T-cell (primary cell): ENCODE measurements at regions not wholly inside any gene's neighbourhood (a gene's known extent, or its start where the extent isn't known, plus 50 kb on each side); places are given as distances from the start of the nearest gene placed in this dataset.
"Not testable (repeated sequence)": the region's sequence is repeated elsewhere in the genome, so short reads cannot be mapped to it uniquely, and the experiment has no call there.

Experiments
- ATAC-seq, 4 experiments: fragments of 200-7000 bp in 3 of 4; fragments of 150-1000 bp in 1 of 4; cut with Tn5 transposase; replicated peaks in 1 of 4; 1 replicate in 3 of 4; 2 replicates in 1 of 4; pipeline ENCODE4 v1.10.0; 2021; ENCODE audit warnings: moderate library complexity in 3 of 4, mild to moderate bottlenecking in 2 of 4, moderate number of reproducible peaks in 1 of 4
- CTCF ChIA-PET, 2 donors: fragments of 300-600 bp; sonication (Branson Sonifier 250); formaldehyde crosslinking; loops; one replicate each; lab custom pipeline; 2022; ENCODE audit warnings: antibody characterized with exemption in 2 of 2; lab: Charles Lee
- POLR2A ChIA-PET, 2 donors: fragments of 300-600 bp; sonication (Branson Sonifier 250); formaldehyde crosslinking; loops; one replicate each; lab custom pipeline; 2022; ENCODE audit warnings: antibody characterized with exemption in 2 of 2; lab: Charles Lee
- DNase-seq, 35 experiments: peaks; one replicate each; pipeline versions ENCODE4 v3.0.0 to v3.0.0-alpha.2; 2013 to 2023
- H3K27ac ChIP-seq: one replicate; pipeline ENCODE4 v1.5.1; 2013; ENCODE audit warnings: low read length
- H3K27me3 ChIP-seq, 2 experiments: replicated peaks in 1 of 2; 1 replicate in 1 of 2; 2 replicates in 1 of 2; pipeline versions ENCODE4 v1.6.1 to v1.7.0; 2013; ENCODE audit warnings: low read length in 1 of 2, mixed read lengths in 1 of 2; ENCODE audit not compliant: control insufficient read depth in 2 of 2, insufficient read depth in 2 of 2; ENCODE audit errors: extremely low read depth in 1 of 2
- H3K36me3 ChIP-seq, 2 donors: 1 replicate in 1 of 2; 2 replicates in 1 of 2; pipeline versions ENCODE4 v1.6.1 to v1.7.0; 2013; ENCODE audit warnings: low read length in 1 of 2; ENCODE audit not compliant: control insufficient read depth in 2 of 2, insufficient read depth in 1 of 2; ENCODE audit errors: extremely low read depth in 1 of 2
- H3K4me1 ChIP-seq, 2 experiments: 1 replicate in 1 of 2; 2 replicates in 1 of 2; pipeline versions ENCODE4 v1.6.1 to v1.7.0; 2013; ENCODE audit warnings: low read length in 2 of 2, mixed read lengths in 1 of 2; ENCODE audit not compliant: insufficient read depth in 2 of 2, control insufficient read depth in 1 of 2; ENCODE audit errors: extremely low read depth in 1 of 2
- H3K4me3 ChIP-seq, 2 donors: 1 replicate in 1 of 2; 2 replicates in 1 of 2; pipeline versions ENCODE4 v1.5.1 to v1.7.0; 2013; ENCODE audit warnings: mild to moderate bottlenecking in 2 of 2, low read length in 1 of 2, moderate library complexity in 1 of 2; ENCODE audit not compliant: control insufficient read depth in 1 of 2; ENCODE audit errors: extremely low read depth in 1 of 2
- H3K9me3 ChIP-seq: 2 replicates; pipeline ENCODE4 v1.7.0; 2013
- H3K27ac Mint-ChIP-seq, 2 donors: one replicate each; pipeline ENCODE4 v1.8.0; 2020 to 2021; ENCODE audit warnings: mild to moderate bottlenecking in 2 of 2, mixed read lengths in 2 of 2
- H3K27me3 Mint-ChIP-seq, 2 donors: one replicate each; pipeline ENCODE4 v1.8.0; 2021 to 2022; ENCODE audit warnings: mixed read lengths in 2 of 2
- H3K36me3 Mint-ChIP-seq: one replicate; pipeline ENCODE4 v1.8.0; 2021; ENCODE audit warnings: mixed read lengths
- H3K4me1 Mint-ChIP-seq, 3 donors: one replicate each; pipeline ENCODE4 v1.8.0; 2020 to 2022; ENCODE audit warnings: mixed read lengths in 3 of 3, mild to moderate bottlenecking in 1 of 3
- H3K4me3 Mint-ChIP-seq, 3 donors: one replicate each; pipeline ENCODE4 v1.8.0; 2020 to 2022; ENCODE audit warnings: mild to moderate bottlenecking in 3 of 3, mixed read lengths in 3 of 3, moderate library complexity in 3 of 3
- H3K9me3 Mint-ChIP-seq, 3 donors: one replicate each; pipeline ENCODE4 v1.8.0; 2020 to 2022; ENCODE audit warnings: mixed read lengths in 3 of 3
- WGBS: methylation state at CpG from one replicate; pipeline ENCODE4 v1.1.5; 2013; ENCODE audit warnings: missing lambda C conversion rate; ENCODE audit not compliant: insufficient coverage; 5-methylcytosine and 5-hydroxymethylcytosine counted together

DNA sequence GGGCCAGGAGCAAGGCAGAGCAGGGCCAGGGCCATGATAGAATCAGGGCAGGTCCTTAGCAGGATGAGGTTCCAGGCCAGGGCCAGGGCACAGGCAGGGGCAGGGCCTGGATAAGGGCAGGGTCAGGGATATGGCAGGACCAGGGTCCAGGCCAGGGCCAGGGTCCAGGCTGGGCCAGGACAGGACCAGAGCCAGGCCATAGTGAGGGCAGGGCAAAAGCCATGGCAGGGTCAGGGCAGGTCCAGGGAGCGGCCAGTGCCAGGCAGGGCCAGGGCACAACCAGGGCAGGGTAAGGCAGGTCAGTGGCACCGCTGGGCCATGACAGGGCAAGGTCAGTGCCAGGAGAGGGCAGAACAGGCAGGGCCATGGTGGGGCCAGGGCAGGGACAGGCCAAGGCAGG, 152.2 kb downstream of the LIPI start:
- Histone ChIP-seq H3K4me3 (no peak overlapping the region), H3K4me1 (no peaks in the 10 kb centered on the region), H3K27ac (no peak overlapping the region), H3K36me3 (no peaks in the 10 kb centered on the region), H3K27me3 (no peaks in the 10 kb centered on the region), H3K9me3 (no peaks in the 10 kb centered on the region)
- ATAC-seq (peak in 2 of 4 experiments; percentile 9 to 12), DNase-seq (no peak)
- WGBS: no CpG with 5 or more reads among the region's 2 CpGs
- H3K9me3 Mint-ChIP-seq: no peaks in the 10 kb centered on the region
- no peak overlapping the region for H3K27ac Mint-ChIP-seq
- H3K27me3 Mint-ChIP-seq: no peaks in the 10 kb centered on the region
- no peak overlapping the region for H3K4me3 Mint-ChIP-seq
- H3K36me3 Mint-ChIP-seq: no peaks in the 10 kb centered on the region
- ChIA-PET CTCF (no interaction called here), POLR2A (no interaction called here)
- H3K4me1 Mint-ChIP-seq: no peaks in the 10 kb centered on the region

GRCh38 chr21:14057841-14058481, 152.8 kb downstream of the LIPI start:
- H3K9me3 Mint-ChIP-seq, H3K27me3 Mint-ChIP-seq, POLR2A ChIA-PET, CTCF ChIA-PET, H3K4me1 Mint-ChIP-seq, H3K27ac Mint-ChIP-seq, H3K27me3 ChIP-seq, H3K4me1 ChIP-seq, H3K4me3 Mint-ChIP-seq, H3K4me3 ChIP-seq, H3K36me3 ChIP-seq, DNase-seq, H3K27ac ChIP-seq, H3K36me3 Mint-ChIP-seq, H3K9me3 ChIP-seq: not testable (repeated sequence)
- ATAC-seq: peak in 1 of 4 experiments; percentile 11
- 99% methylated on average over 5 of the region's 10 CpGs for WGBS

GRCh38 chr21:14057313-14057712, 153.4 kb downstream of the LIPI start:
- WGBS: 81% methylated on average over 4 of the region's 4 CpGs
- ATAC-seq: no peak
- no peaks in the 10 kb centered on the region for H3K36me3 ChIP-seq
- no peaks in the 10 kb centered on the region for H3K4me1 ChIP-seq
- Mint-ChIP-seq H3K4me1 (no peaks in the 10 kb centered on the region), H3K9me3 (no peaks in the 10 kb centered on the region), H3K27me3 (no peaks in the 10 kb centered on the region), H3K27ac (no peak overlapping the region), H3K4me3 (no peak overlapping the region), H3K36me3 (no peaks in the 10 kb centered on the region)
- no peak overlapping the region for H3K4me3 ChIP-seq
- H3K27me3 ChIP-seq: no peaks in the 10 kb centered on the region
- no peaks in the 10 kb centered on the region for H3K9me3 ChIP-seq
- DNase-seq: no peak
- ChIA-PET POLR2A (no interaction called here), CTCF (no interaction called here)
- H3K27ac ChIP-seq: no peak overlapping the region

GRCh38 chr21:14056771-14057191, 154.0 kb downstream of the LIPI start:
- H3K4me1 ChIP-seq: no peaks in the 10 kb centered on the region
- ATAC-seq (no peak), DNase-seq (no peak)
- Mint-ChIP-seq H3K36me3 (no peaks in the 10 kb centered on the region), H3K27ac (no peak overlapping the region), H3K4me1 (no peaks in the 10 kb centered on the region), H3K27me3 (no peaks in the 10 kb centered on the region), H3K9me3 (no peaks in the 10 kb centered on the region), H3K4me3 (no peak overlapping the region)
- ChIA-PET POLR2A (no interaction called here), CTCF (no interaction called here)
- H3K27ac ChIP-seq: no peak overlapping the region
- WGBS: 98% methylated on average over 9 of the region's 9 CpGs
- no peaks in the 10 kb centered on the region for H3K27me3 ChIP-seq
- no peak overlapping the region for H3K4me3 ChIP-seq
- no peaks in the 10 kb centered on the region for H3K9me3 ChIP-seq
- no peaks in the 10 kb centered on the region for H3K36me3 ChIP-seq

DNA sequence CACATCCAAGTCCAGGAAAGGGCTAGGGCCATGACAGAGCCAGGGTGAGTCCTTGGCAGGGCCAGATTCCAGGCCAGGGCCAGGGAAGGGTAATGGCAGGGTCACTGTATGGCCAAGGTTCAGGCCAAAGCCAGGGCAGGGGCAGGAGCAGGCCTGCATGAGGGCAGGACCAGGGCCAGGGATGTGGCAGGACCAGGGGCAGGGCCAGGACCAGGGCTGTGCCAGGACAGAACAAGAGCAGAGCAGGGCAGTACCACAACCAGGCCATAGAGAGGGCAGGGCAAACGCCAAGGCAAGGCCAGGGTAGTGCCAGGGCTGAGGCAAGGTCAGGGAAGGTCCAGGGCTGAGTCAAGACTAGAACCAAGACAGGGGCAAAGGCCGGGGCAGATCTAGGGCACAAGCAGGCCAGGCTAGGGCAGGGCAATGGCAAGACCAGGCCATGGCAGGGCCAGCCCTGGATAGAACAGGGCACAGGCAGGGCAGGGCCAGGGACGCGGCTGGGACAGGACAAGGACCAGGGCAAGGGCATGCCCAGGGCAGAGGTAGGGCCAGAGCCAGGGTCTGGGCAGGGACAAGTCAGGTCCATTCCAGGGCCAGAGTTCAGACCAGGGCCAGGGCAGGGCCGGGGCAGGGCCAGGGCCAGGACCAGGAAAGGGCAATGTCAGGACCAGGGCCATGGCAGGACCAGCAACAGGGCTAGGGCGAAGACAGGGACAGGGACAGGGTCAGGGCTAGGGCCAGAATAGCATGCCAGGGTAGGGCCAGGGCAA, 154.8 kb downstream of the LIPI start:
- H3K27me3 ChIP-seq, H3K4me3 Mint-ChIP-seq, DNase-seq, H3K36me3 Mint-ChIP-seq, POLR2A ChIA-PET, H3K27ac Mint-ChIP-seq, H3K9me3 Mint-ChIP-seq, H3K9me3 ChIP-seq, H3K27ac ChIP-seq, H3K4me1 Mint-ChIP-seq, H3K4me3 ChIP-seq, H3K36me3 ChIP-seq, CTCF ChIA-PET, H3K27me3 Mint-ChIP-seq, H3K4me1 ChIP-seq, ATAC-seq: not testable (repeated sequence)
- 91% methylated on average over 6 of the region's 6 CpGs for WGBS

DNA sequence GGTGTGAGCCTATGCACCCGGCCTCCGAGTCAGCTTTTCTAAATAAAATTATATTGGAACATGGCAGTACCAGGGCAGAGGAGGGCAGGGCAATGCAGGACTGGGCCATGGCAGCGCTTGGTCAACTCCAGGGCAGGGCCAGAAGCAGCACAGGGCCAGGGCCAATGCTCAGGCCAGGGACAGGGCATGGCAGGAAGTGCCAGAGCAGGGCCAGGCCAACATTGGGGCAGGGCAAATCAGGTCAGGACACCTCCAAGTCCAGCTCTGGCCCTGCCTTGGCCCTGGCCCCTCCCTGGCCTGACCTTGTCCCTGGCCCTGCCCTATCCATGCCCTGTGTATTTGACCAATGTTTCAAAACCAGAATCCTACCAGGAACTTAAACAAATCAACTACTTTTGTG, 156.1 kb downstream of the LIPI start:
- Mint-ChIP-seq H3K9me3 (no peaks in the 10 kb centered on the region), H3K27me3 (no peaks in the 10 kb centered on the region), H3K36me3 (no peaks in the 10 kb centered on the region), H3K4me3 (no peak overlapping the region), H3K27ac (no peak overlapping the region), H3K4me1 (no peaks in the 10 kb centered on the region)
- Histone ChIP-seq H3K27ac (no peak overlapping the region), H3K36me3 (no peaks in the 10 kb centered on the region), H3K9me3 (no peaks in the 10 kb centered on the region), H3K4me1 (no peaks in the 10 kb centered on the region), H3K4me3 (no peak overlapping the region), H3K27me3 (no peaks in the 10 kb centered on the region)
- no peak for ATAC-seq
- POLR2A ChIA-PET: no interaction called here
- WGBS: 100% methylated on average over 3 of the region's 3 CpGs
- CTCF ChIA-PET: no interaction called here
- DNase-seq: no peak
